Activated naive CD4-positive, alpha-beta T cell treated with anti-CD3 and anti-CD28 coated beads, Interleukin-2, amount 50 U/mL, for 72 hours (primary cell): ENCODE measurements at regions not wholly inside any gene's neighbourhood (a gene's known extent, or its start where the extent isn't known, plus 50 kb on each side); places are given as distances from the start of the nearest gene placed in this dataset.

Experiments
- ATAC-seq, 2 donors: fragments of 150-1000 bp; cut with Tn5 transposase; 2 replicates each; pipeline ENCODE4 v1.10.0; 2021; ENCODE audit warnings: mild to moderate bottlenecking in 2 of 2, moderate library complexity in 2 of 2
- DNase-seq, 2 donors: peaks; one replicate each; pipeline ENCODE4 v3.0.0; 2021 to 2022; ENCODE audit warnings: low spot score in 2 of 2
- H3K27ac Mint-ChIP-seq, 2 donors: one replicate each; pipeline ENCODE4 v1.8.0; 2022; ENCODE audit warnings: mild to moderate bottlenecking in 2 of 2, mixed read lengths in 2 of 2
- H3K36me3 Mint-ChIP-seq, 2 donors: one replicate each; pipeline ENCODE4 v1.8.0; 2022; ENCODE audit warnings: mixed read lengths in 2 of 2
- H3K9me3 Mint-ChIP-seq, 2 donors: one replicate each; pipeline ENCODE4 v1.8.0; 2022; ENCODE audit warnings: mixed read lengths in 2 of 2

DNA sequence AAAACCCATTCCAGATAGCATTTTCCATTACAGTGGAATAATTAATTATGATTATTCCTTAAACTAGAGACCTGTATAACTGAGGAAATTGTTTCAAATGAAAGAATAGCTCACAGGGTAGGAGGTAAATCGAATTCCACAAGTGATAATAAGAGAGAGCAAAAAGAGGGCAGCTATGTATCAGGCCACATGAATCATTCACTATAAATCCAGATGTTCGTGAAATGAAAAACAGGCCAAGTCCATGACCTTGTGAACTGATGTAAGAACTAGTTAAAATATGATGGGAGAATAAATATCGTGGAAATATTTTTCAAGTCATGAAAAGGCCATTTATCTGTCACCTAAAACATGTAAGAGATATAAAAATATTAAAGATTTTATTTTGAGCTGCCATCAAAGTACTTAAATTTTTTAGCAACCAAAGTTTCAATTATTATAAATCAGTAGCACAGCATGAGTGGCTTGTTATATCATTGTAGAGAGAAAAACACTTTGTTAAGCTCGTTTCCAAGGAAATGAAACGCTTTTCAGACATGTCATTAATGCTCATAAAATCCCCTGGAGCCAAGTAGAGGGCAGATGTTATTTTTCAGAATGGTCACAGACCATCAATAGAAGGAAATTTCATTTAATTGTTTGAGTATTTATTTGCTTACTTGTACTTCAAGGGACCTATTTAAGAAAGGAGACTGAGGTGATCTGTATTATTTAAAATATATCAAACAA lies 120.6 kb upstream of the CDKN3 start:
- no peaks in the 10 kb centered on the region for H3K9me3 Mint-ChIP-seq
- ATAC-seq (no peak), DNase-seq (no peak)
- H3K36me3 Mint-ChIP-seq: no peaks in the 10 kb centered on the region
- no peak overlapping the region for H3K27ac Mint-ChIP-seq

DNA sequence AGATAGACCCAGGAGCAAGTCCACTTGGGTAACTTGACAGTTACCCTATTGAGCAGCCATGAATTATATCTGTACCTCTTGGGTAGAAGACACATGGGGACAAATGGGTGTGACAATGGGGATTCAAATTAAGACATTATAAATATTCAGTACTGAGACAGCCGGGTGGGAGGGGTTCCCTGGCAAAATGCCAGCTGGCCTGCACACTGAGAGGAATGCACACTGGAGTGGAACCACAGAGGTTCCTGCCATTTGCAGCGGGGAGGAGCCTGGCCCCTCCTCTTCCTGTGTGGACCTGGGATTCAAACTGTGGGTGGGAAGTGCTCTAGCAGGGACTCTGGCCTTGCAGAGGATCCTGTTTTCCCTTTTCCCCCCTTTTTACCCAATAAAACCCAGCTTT lies 118.7 kb upstream of the CDKN3 start:
- Mint-ChIP-seq H3K36me3 (no peaks in the 10 kb centered on the region), H3K27ac (no peak overlapping the region), H3K9me3 (no peaks in the 10 kb centered on the region)
- DNase-seq (no peak), ATAC-seq (no peak)

- no peak overlapping the region for H3K27ac Mint-ChIP-seq
- no peak for DNase-seq
- no peaks in the 10 kb centered on the region for H3K9me3 Mint-ChIP-seq
- H3K36me3 Mint-ChIP-seq: no peaks in the 10 kb centered on the region
- ATAC-seq: no peak
Measured at GRCh38 chr14:54278665-54279295, 118.0 kb upstream of the CDKN3 start.

- no peaks in the 10 kb centered on the region for H3K9me3 Mint-ChIP-seq
- no peaks in the 10 kb centered on the region for H3K36me3 Mint-ChIP-seq
- ATAC-seq (no peak), DNase-seq (no peak)
- H3K27ac Mint-ChIP-seq: no peak overlapping the region
Measured at GRCh38 chr14:54282849-54283248, 114.0 kb upstream of the CDKN3 start.

GRCh38 chr14:54285030-54285429 lies 111.8 kb upstream of the CDKN3 start:
- Mint-ChIP-seq H3K9me3 (no peaks in the 10 kb centered on the region), H3K27ac (no peak overlapping the region), H3K36me3 (no peaks in the 10 kb centered on the region)
- DNase-seq: no peak
- no peak for ATAC-seq

GRCh38 chr14:54291491-54292191 lies 105.2 kb upstream of the CDKN3 start:
- DNase-seq (no peak), ATAC-seq (no peak)
- Mint-ChIP-seq H3K9me3 (peaks cover 4 to 5% of the 10 kb centered on the region in 2 donors), H3K36me3 (no peaks in the 10 kb centered on the region), H3K27ac (no peak overlapping the region)

GRCh38 chr14:54294802-54295201 lies 102.0 kb upstream of the CDKN3 start:
- DNase-seq (no peak), ATAC-seq (no peak)
- peaks cover 4 to 5% of the 10 kb centered on the region in 2 donors for H3K9me3 Mint-ChIP-seq

DNA sequence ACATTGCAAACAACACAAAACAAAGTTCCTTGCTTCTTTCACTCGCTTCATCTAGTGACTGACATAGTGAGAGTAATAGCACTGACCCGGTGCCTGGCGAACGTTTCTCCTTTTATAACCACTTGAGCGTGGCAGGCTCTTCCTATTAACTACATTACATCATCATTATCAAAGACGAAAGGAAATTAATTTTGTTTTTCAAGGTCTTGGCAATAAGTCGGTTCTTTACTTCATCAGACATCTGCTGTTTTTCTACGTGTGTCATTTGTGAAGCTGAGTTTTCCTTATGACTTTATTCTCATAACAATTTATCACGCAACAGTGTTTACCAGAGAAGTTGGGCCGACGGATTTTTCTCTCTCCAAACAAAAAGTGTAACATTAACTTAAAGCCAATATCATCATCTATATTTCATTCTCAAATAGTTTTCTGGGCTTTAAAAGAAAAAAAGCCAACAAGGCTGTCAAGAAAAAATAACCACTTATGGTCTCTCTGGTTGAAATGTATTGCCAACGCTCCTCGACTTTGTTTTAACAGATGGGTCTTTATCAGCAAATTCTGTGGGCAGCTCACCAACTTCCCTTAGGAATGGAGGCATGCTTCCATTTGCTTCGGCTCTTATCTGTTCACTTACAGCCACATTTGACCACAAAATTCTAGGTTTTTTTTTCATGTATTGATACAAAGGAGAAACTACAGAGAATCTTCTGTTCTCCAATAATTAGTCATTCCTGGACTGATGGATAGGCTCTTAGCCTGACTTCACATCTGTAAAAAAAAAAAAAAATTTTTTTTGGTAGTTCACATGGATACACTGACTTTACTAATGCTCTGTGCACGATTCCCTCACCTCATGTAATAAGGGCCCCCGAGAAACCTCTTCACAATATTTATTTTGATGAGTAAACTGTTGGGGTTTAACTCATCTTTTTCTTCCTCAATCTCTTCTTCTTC lies 97.1 kb upstream of the CDKN3 start:
- no peak overlapping the region for H3K27ac Mint-ChIP-seq

More at GRCh38 chr14:54294802-54295201, 102.0 kb upstream of the CDKN3 start:
- H3K36me3 Mint-ChIP-seq: no peaks in the 10 kb centered on the region
- H3K27ac Mint-ChIP-seq: no peak overlapping the region

DNA sequence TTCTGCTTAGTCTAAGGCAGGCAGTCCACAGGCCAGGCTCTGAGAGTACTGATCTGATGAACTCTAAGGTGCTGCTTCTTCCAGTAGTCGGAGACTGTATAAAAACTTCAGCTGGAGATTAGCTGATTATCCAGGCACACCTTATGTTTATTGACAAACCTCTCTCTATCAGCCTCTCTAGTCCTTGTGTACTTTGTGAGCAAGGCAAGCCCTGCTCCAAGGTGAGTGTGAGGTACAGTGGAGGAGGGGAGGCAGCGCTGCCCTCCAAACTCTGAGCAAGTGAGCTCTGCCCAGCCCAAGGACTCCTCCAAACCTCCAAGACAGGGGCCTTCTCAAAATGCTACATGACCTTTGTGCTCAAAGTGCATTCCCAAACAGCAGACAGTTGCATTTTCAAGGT lies 95.9 kb upstream of the CDKN3 start:
- H3K36me3 Mint-ChIP-seq: no peaks in the 10 kb centered on the region
- DNase-seq (no peak), ATAC-seq (no peak)
- no peaks in the 10 kb centered on the region for H3K9me3 Mint-ChIP-seq
- H3K27ac Mint-ChIP-seq: no peak overlapping the region

More for the DNA sequence above, 97.1 kb upstream of the CDKN3 start:
- Mint-ChIP-seq H3K36me3 (no peaks in the 10 kb centered on the region), H3K9me3 (peaks cover 2 to 3% of the 10 kb centered on the region in 2 donors)
- ATAC-seq (no peak), DNase-seq (no peak)

- ATAC-seq (no peak), DNase-seq (no peak)
- H3K27ac Mint-ChIP-seq: no peak overlapping the region
- no peaks in the 10 kb centered on the region for H3K36me3 Mint-ChIP-seq
- no peaks in the 10 kb centered on the region for H3K9me3 Mint-ChIP-seq
Measured at GRCh38 chr14:54301359-54301758, 95.4 kb upstream of the CDKN3 start.

DNA sequence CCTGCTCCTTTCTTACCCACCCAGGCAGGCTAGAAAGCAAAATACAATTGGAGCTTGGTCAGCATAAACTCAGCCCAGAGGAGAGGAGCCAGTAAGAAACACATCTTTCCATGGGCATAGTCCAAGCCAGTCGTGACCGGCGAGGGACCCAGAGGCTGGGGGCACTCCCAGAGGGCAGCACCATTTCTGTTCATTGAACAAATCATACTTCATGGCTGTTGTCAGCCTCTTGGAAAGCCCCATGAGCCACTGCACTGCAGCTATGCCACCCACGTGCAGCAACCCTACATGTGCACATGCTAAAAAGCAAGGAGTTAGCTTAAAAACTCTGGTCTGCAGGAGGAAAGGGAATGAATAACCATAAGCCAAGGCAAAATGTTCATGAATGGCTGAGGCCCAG lies 90.0 kb upstream of the CDKN3 start:
- DNase-seq (no peak), ATAC-seq (no peak)
- Mint-ChIP-seq H3K27ac (no peak overlapping the region), H3K9me3 (no peaks in the 10 kb centered on the region), H3K36me3 (no peaks in the 10 kb centered on the region)

- DNase-seq (no peak), ATAC-seq (no peak)
- Mint-ChIP-seq H3K36me3 (no peaks in the 10 kb centered on the region), H3K9me3 (no peaks in the 10 kb centered on the region), H3K27ac (no peak overlapping the region)
Measured at GRCh38 chr14:54309615-54310014, 87.2 kb upstream of the CDKN3 start.

- H3K36me3 Mint-ChIP-seq: no peaks in the 10 kb centered on the region
Measured at GRCh38 chr14:54310151-54310850, 86.5 kb upstream of the CDKN3 start.

GRCh38 chr14:54310851-54311228 lies 86.0 kb upstream of the CDKN3 start:
- Mint-ChIP-seq H3K36me3 (no peaks in the 10 kb centered on the region), H3K9me3 (no peaks in the 10 kb centered on the region), H3K27ac (no peak overlapping the region)
- no peak for DNase-seq
- ATAC-seq: no peak

More at GRCh38 chr14:54310151-54310850, 86.5 kb upstream of the CDKN3 start:
- no peak for ATAC-seq
- DNase-seq: no peak
- Mint-ChIP-seq H3K27ac (no peak overlapping the region), H3K9me3 (no peaks in the 10 kb centered on the region)

DNA sequence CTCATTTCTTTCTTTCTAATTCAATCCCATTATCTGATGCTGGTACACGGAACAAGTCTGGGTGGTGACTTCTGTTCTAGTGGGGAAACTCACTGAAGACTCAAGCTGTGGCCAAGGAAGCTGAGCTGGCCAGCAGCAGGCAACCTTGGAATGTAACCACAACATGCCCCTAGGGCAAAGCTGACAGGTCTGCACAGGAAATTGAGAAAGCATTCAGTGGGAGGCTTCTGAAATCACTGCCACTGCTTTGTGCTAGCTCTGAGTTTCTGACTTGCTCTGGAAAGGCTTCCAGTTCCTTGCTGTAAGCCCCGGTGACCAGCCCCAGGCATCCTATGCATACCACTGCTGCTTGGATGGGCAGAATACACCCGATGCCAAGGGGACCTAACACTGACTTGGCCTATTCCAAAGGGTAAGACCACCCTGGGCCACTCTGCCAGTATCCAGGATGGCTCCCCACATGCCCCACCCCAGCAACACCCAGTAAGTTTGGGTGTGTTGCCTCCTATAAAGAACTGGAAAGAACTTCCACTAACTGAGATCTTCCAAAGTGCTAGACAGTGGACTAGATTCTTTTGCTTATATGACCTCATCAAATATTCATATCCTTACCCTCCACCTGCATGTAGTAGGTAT lies 84.5 kb upstream of the CDKN3 start:
- H3K9me3 Mint-ChIP-seq: no peaks in the 10 kb centered on the region
- DNase-seq: no peak

More for the DNA sequence above, 84.5 kb upstream of the CDKN3 start:
- H3K27ac Mint-ChIP-seq: no peak overlapping the region
- no peaks in the 10 kb centered on the region for H3K36me3 Mint-ChIP-seq
- no peak for ATAC-seq
